ENCODE measurements at regions not wholly inside any gene's neighbourhood (a gene's known extent, or its start where the extent isn't known, plus 50 kb on each side); places are given as distances from the start of the nearest gene placed in this dataset.

GRCh38 chr10:130687566-130687965 lies 551.4 kb downstream of the GLRX3 start:
- Histone ChIP-seq H3K27me3 (replicated peaks; ENCODE audit: insufficient read depth, low read depth, low read length, poor library complexity) (no peaks in the 10 kb centered on the region), H3K4me3 (ENCODE audit: low read depth, low read length, poor library complexity, severe bottlenecking) (no peak overlapping the region), H3K27ac (ENCODE audit: low read depth, low read length, poor library complexity, severe bottlenecking) (no peak overlapping the region), H3K9me3 (ENCODE audit: low read depth, low read length, poor library complexity, severe bottlenecking) (peaks cover 11% of the 10 kb centered on the region), H3K4me1 (ENCODE audit: insufficient read depth, low read length, poor library complexity, severe bottlenecking) (no peaks in the 10 kb centered on the region), H3K36me3 (ENCODE audit: insufficient read depth, low read length, poor library complexity, severe bottlenecking) (no peaks in the 10 kb centered on the region)
- intact Hi-C loops (cut with micrococcal nuclease; ENCODE audit: unreplicated experiment): loop anchor here (5.0 kb wide), 2 partner anchors 625 to 1100 kb away; partner anchors contain the start of gene TCERG1L
- TF ChIP-seq EZH2 (IDR thresholded peaks at IDR 0.05; ENCODE audit: borderline replicate concordance, low read depth, low read length, poor library complexity, severe bottlenecking): no peak
- no peak for TF ChIP-seq CTCF (conservative IDR thresholded peaks at IDR 0.05; ENCODE audit: low read depth, low read length)
- POLR2A ChIA-PET (ENCODE audit: low non-redundant PET): no interaction called here
- BruUV-seq (replicated peaks): no TSS peak
- CTCF ChIA-PET: no interaction called here
- DNase-seq (ENCODE audit: low spot score): no peak

GRCh38 chr10:130689743-130690626 lies 553.8 kb downstream of the GLRX3 start:
- intact Hi-C loops (cut with micrococcal nuclease; ENCODE audit: unreplicated experiment): loop anchor here (5.0 kb wide), 2 partner anchors 622 to 1097 kb away; partner anchors contain the start of gene TCERG1L
- no peak overlapping the region for H3K27ac ChIP-seq (ENCODE audit: low read depth, low read length, poor library complexity, severe bottlenecking)
- CTCF ChIA-PET: no interaction called here
- no peaks in the 10 kb centered on the region for H3K36me3 ChIP-seq (ENCODE audit: insufficient read depth, low read length, poor library complexity, severe bottlenecking)
- no peak for DNase-seq (ENCODE audit: low spot score)
- no peaks in the 10 kb centered on the region for H3K4me1 ChIP-seq (ENCODE audit: insufficient read depth, low read length, poor library complexity, severe bottlenecking)
- peaks cover 4% of the 10 kb centered on the region for H3K9me3 ChIP-seq (ENCODE audit: low read depth, low read length, poor library complexity, severe bottlenecking)
- POLR2A ChIA-PET (ENCODE audit: low non-redundant PET): no interaction called here
- no TSS peak for BruUV-seq (replicated peaks)
- TF ChIP-seq CTCF (conservative IDR thresholded peaks at IDR 0.05; ENCODE audit: low read depth, low read length) (no peak), EZH2 (IDR thresholded peaks at IDR 0.05; ENCODE audit: borderline replicate concordance, low read depth, low read length, poor library complexity, severe bottlenecking) (no peak)
- no peak overlapping the region for H3K4me3 ChIP-seq (ENCODE audit: low read depth, low read length, poor library complexity, severe bottlenecking)
- H3K27me3 ChIP-seq (replicated peaks; ENCODE audit: insufficient read depth, low read depth, low read length, poor library complexity): no peaks in the 10 kb centered on the region

GRCh38 chr10:130691776-130692175 lies 555.6 kb downstream of the GLRX3 start:
- Histone ChIP-seq H3K4me3 (ENCODE audit: low read depth, low read length, poor library complexity, severe bottlenecking) (no peak overlapping the region), H3K27ac (ENCODE audit: low read depth, low read length, poor library complexity, severe bottlenecking) (no peak overlapping the region), H3K27me3 (replicated peaks; ENCODE audit: insufficient read depth, low read depth, low read length, poor library complexity) (no peaks in the 10 kb centered on the region), H3K9me3 (ENCODE audit: low read depth, low read length, poor library complexity, severe bottlenecking) (no peaks in the 10 kb centered on the region), H3K4me1 (ENCODE audit: insufficient read depth, low read length, poor library complexity, severe bottlenecking) (no peaks in the 10 kb centered on the region), H3K36me3 (ENCODE audit: insufficient read depth, low read length, poor library complexity, severe bottlenecking) (no peaks in the 10 kb centered on the region)
- BruUV-seq (replicated peaks): no TSS peak
- TF ChIP-seq CTCF (conservative IDR thresholded peaks at IDR 0.05; ENCODE audit: low read depth, low read length) (no peak), EZH2 (IDR thresholded peaks at IDR 0.05; ENCODE audit: borderline replicate concordance, low read depth, low read length, poor library complexity, severe bottlenecking) (no peak)
- ChIA-PET CTCF (no interaction called here), POLR2A (ENCODE audit: low non-redundant PET) (no interaction called here)
- intact Hi-C loops (cut with micrococcal nuclease; ENCODE audit: unreplicated experiment): no loop called here
- no peak for DNase-seq (ENCODE audit: low spot score)

Measured in A673 (cell line).